Body of pancreas (tissue), 4 donors: ENCODE measurements at regions not wholly inside any gene's neighbourhood (a gene's known extent, or its start where the extent isn't known, plus 50 kb on each side); places are given as distances from the start of the nearest gene placed in this dataset.

ENCODE experiments used
- ATAC-seq: fragments of 150-250 bp; one replicate; pipeline ENCODE4 v1.9.1; 2016
- DNase-seq, 4 donors: peaks; one replicate each; pipeline ENCODE4 v3.0.0-alpha.2; 2019
- H3K27ac ChIP-seq, 4 donors: fragments of 200-600 bp; sonication (generic); 1 replicate in 3 of 4; 2 replicates in 1 of 4; pipeline versions ENCODE4 v1.5.1 to v1.6.1; 2016 to 2019; ENCODE audit warnings: mild to moderate bottlenecking in 1 of 4, mixed read lengths in 1 of 4, moderate library complexity in 1 of 4
- H3K27me3 ChIP-seq, 2 donors: fragments of 200-600 bp; sonication (generic); one replicate each; pipeline ENCODE4 v1.6.0; 2016; ENCODE audit warnings: mild to moderate bottlenecking in 1 of 2
- H3K36me3 ChIP-seq, 2 donors: fragments of 200-600 bp; sonication (generic); replicated peaks in 1 of 2; 2 replicates each; pipeline ENCODE4 v1.5.1; 2016; ENCODE audit warnings: low read depth in 2 of 2; ENCODE audit not compliant: insufficient read depth in 1 of 2
- H3K4me1 ChIP-seq: fragments of 200-600 bp; sonication (generic); one replicate; pipeline ENCODE4 v1.6.0; 2016
- H3K4me3 ChIP-seq, 2 donors: fragments of 200-600 bp; sonication (generic); 1 replicate in 1 of 2; 2 replicates in 1 of 2; pipeline ENCODE4 v1.5.1; 2016 to 2019
- H3K9me3 ChIP-seq, 3 donors: fragments of 200-600 bp; sonication (generic); 1 replicate in 2 of 3; 2 replicates in 1 of 3; pipeline ENCODE4 v1.5.1; 2016
- CTCF ChIP-seq, 7 experiments: fragments of 450-650 bp in 4 of 7; fragments of 200-600 bp in 3 of 7; sonication (generic) in 3 of 7; IDR thresholded peaks; one replicate each; pipeline ENCODE4 v1.5.1; 2016 to 2019; ENCODE audit warnings: antibody characterized with exemption in 7 of 7
- POLR2A ChIP-seq, 3 donors: fragments of 450-650 bp; IDR thresholded peaks; one replicate each; pipeline ENCODE4 v1.6.1; 2016; ENCODE audit warnings: antibody characterized with exemption in 3 of 3, mild to moderate bottlenecking in 2 of 3
- WGBS, 2 donors: methylation state at CpG; one replicate each; pipeline ENCODE4 v1.1.5; 2017; 5-methylcytosine and 5-hydroxymethylcytosine counted together
- intact Hi-C: fragments of 100-400 bp; cut with DNase I; formaldehyde crosslinking; loops from one replicate; pipeline ENCODE4 v1.15.1; 2023

GRCh38 chr7:124124201-124124600, 91.3 kb upstream of the TMEM229A start:
- no peaks in the 10 kb centered on the region for H3K4me1 ChIP-seq
- no peak for TF ChIP-seq CTCF (IDR thresholded peaks at IDR 0.05)
- no peak for TF ChIP-seq POLR2A (IDR thresholded peaks at IDR 0.05)
- intact Hi-C loops, result no loop called here
- WGBS, 2 donors, result 59 to 69% methylated on average over 1 of the region's 1 CpG
- DNase-seq, result no peak
- no peaks in the 10 kb centered on the region for H3K36me3 ChIP-seq
- H3K4me3 ChIP-seq, result no peak overlapping the region
- H3K9me3 ChIP-seq, result no peaks in the 10 kb centered on the region
- H3K27ac ChIP-seq, result no peak overlapping the region
- ATAC-seq, result no peak
- no peaks in the 10 kb centered on the region for H3K27me3 ChIP-seq

- TF ChIP-seq CTCF (IDR thresholded peaks at IDR 0.05) (no peak), POLR2A (IDR thresholded peaks at IDR 0.05) (no peak)
- intact Hi-C loops, result no loop called here
Observed at GRCh38 chr7:124120911-124121310, 88.0 kb upstream of the TMEM229A start.

GRCh38 chr7:124113045-124113444, 80.2 kb upstream of the TMEM229A start:
- ATAC-seq, result no peak
- Histone ChIP-seq H3K27ac (no peak overlapping the region), H3K9me3 (no peaks in the 10 kb centered on the region), H3K4me3 (no peak overlapping the region), H3K36me3 (no peaks in the 10 kb centered on the region), H3K4me1 (no peaks in the 10 kb centered on the region), H3K27me3 (no peaks in the 10 kb centered on the region)
- no peak for DNase-seq
- TF ChIP-seq CTCF (IDR thresholded peaks at IDR 0.05) (no peak), POLR2A (IDR thresholded peaks at IDR 0.05) (no peak)
- WGBS, 2 donors, result 0 to 10% methylated on average over 1 of the region's 1 CpG
- intact Hi-C loops, result no loop called here

More at GRCh38 chr7:124120911-124121310, 88.0 kb upstream of the TMEM229A start:
- DNase-seq (no peak), ATAC-seq (no peak)
- Histone ChIP-seq H3K4me1 (no peaks in the 10 kb centered on the region), H3K36me3 (no peaks in the 10 kb centered on the region), H3K4me3 (no peak overlapping the region), H3K27me3 (no peaks in the 10 kb centered on the region), H3K9me3 (no peaks in the 10 kb centered on the region), H3K27ac (no peak overlapping the region)

- Histone ChIP-seq H3K27ac (no peak overlapping the region), H3K27me3 (no peaks in the 10 kb centered on the region), H3K4me3 (no peak overlapping the region), H3K9me3 (no peaks in the 10 kb centered on the region), H3K4me1 (no peaks in the 10 kb centered on the region), H3K36me3 (no peaks in the 10 kb centered on the region)
- TF ChIP-seq POLR2A (IDR thresholded peaks at IDR 0.05) (no peak), CTCF (IDR thresholded peaks at IDR 0.05) (no peak)
- intact Hi-C loops, result no loop called here
- DNase-seq (no peak), ATAC-seq (no peak)
- WGBS, 2 donors, result 37 to 54% methylated on average over 2 of the region's 2 CpGs
Observed at GRCh38 chr7:124106575-124106974, 73.7 kb upstream of the TMEM229A start.

- no peaks in the 10 kb centered on the region for H3K4me1 ChIP-seq
- DNase-seq (peak in 3 of 4 donors; percentile 13 to 39 (median 25)), ATAC-seq (no peak)
- H3K27ac ChIP-seq, result no peak overlapping the region
- intact Hi-C loops, result no loop called here
- H3K27me3 ChIP-seq, result no peaks in the 10 kb centered on the region
- no peaks in the 10 kb centered on the region for H3K36me3 ChIP-seq
- 11 to 12% methylated on average over 5 of the region's 5 CpGs for WGBS, 2 donors
- no peaks in the 10 kb centered on the region for H3K9me3 ChIP-seq
- TF ChIP-seq CTCF (IDR thresholded peaks at IDR 0.05) (peak in 6 of 7 experiments; percentile 18 to 48 (median 36)), POLR2A (IDR thresholded peaks at IDR 0.05) (no peak)
- H3K4me3 ChIP-seq, result no peak overlapping the region
Observed at GRCh38 chr7:124101173-124101768, 68.4 kb upstream of the TMEM229A start.
